ENCODE measurements at regions not wholly inside any gene's neighbourhood (a gene's known extent, or its start where the extent isn't known, plus 50 kb on each side); places are given as distances from the start of the nearest gene placed in this dataset.
"Not testable (repeated sequence)": the region's sequence is repeated elsewhere in the genome, so short reads cannot be mapped to it uniquely, and the experiment has no call there.

- not testable (repeated sequence) for TF ChIP-seq CTCF, POLR2A, EP300, POLR2AphosphoS5 (IDR thresholded peaks at IDR 0.05)
Observed at GRCh38 chr10:64578757-64579156, 1057.6 kb downstream of the REEP3 start.
